Loucy (cell line): ENCODE measurements at regions not wholly inside any gene's neighbourhood (a gene's known extent, or its start where the extent isn't known, plus 50 kb on each side); places are given as distances from the start of the nearest gene placed in this dataset.

Experiments used
- H2AFZ ChIP-seq: fragments of 200-600 bp; sonication (generic); 2 replicates; pipeline ENCODE4 v1.6.0; 2016; ENCODE audit warnings: antibody characterized with exemption, mild to moderate bottlenecking, low read length, moderate library complexity
- H3F3A ChIP-seq: fragments of 200-600 bp; 2 replicates; pipeline ENCODE4 v1.6.0; 2016; ENCODE audit warnings: antibody characterized with exemption, low read depth, mild to moderate bottlenecking
- H3K27me3 ChIP-seq: fragments of 200-600 bp; sonication (generic); 2 replicates; pipeline ENCODE4 v1.6.1; 2014; ENCODE audit warnings: low read length, mild to moderate bottlenecking; ENCODE audit not compliant: insufficient read depth, poor library complexity, severe bottlenecking
- H3K36me3 ChIP-seq: fragments of 200-600 bp; sonication (generic); 2 replicates; pipeline ENCODE4 v1.6.1; 2016; ENCODE audit warnings: low read length; ENCODE audit not compliant: insufficient read depth
- H3K4me1 ChIP-seq: fragments of 200-600 bp; sonication (generic); 2 replicates; pipeline ENCODE4 v1.5.1; 2014; ENCODE audit warnings: low read length, mild to moderate bottlenecking; ENCODE audit not compliant: insufficient read depth, poor library complexity, severe bottlenecking
- H3K4me2 ChIP-seq: fragments of 200-600 bp; sonication (generic); 2 replicates; pipeline ENCODE4 v1.6.0; 2014; ENCODE audit warnings: antibody characterized with exemption, low read length, low read depth, mild to moderate bottlenecking; ENCODE audit not compliant: poor library complexity, severe bottlenecking
- H3K4me3 ChIP-seq: fragments of 200-600 bp; sonication (generic); 2 replicates; pipeline ENCODE4 v1.5.1; 2014; ENCODE audit warnings: low read length, mild to moderate bottlenecking, mixed read lengths; ENCODE audit not compliant: poor library complexity, severe bottlenecking
- H3K79me2 ChIP-seq: fragments of 200-600 bp; sonication (generic); 2 replicates; pipeline ENCODE4 v1.6.1; 2014; ENCODE audit warnings: low read length; ENCODE audit not compliant: insufficient read depth
- H3K9ac ChIP-seq: fragments of 200-600 bp; sonication (generic); 2 replicates; pipeline ENCODE4 v1.6.0; 2014; ENCODE audit warnings: mild to moderate bottlenecking, low read depth, low read length, moderate library complexity; ENCODE audit not compliant: poor library complexity, severe bottlenecking
- H3K9me2 ChIP-seq: fragments of 200-600 bp; sonication (generic); replicated peaks from 2 replicates; pipeline ENCODE4 v1.6.1; 2016; ENCODE audit warnings: low read depth, low read length, mixed read lengths
- H3K9me3 ChIP-seq: fragments of 200-600 bp; sonication (generic); 2 replicates; pipeline ENCODE4 v1.6.1; 2014; ENCODE audit warnings: mild to moderate bottlenecking, antibody characterized with exemption, low read length, low read depth; ENCODE audit not compliant: insufficient read depth
- H4K20me1 ChIP-seq: fragments of 200-600 bp; sonication (generic); 2 replicates; pipeline ENCODE4 v1.6.0; 2014; ENCODE audit warnings: antibody characterized with exemption, low read length, mild to moderate bottlenecking; ENCODE audit not compliant: insufficient read depth, poor library complexity, severe bottlenecking
- CTCF ChIP-seq: fragments of 200-600 bp; sonication (generic); conservative IDR thresholded peaks from 2 replicates; pipeline ENCODE4 v1.5.1; 2014; ENCODE audit warnings: mild to moderate bottlenecking, antibody characterized with exemption, low read length
- EZH2phosphoT487 ChIP-seq: fragments of 200-600 bp; IDR thresholded peaks from 2 replicates; pipeline ENCODE4 v1.6.1; 2018; ENCODE audit warnings: antibody characterized with exemption, mild to moderate bottlenecking, moderate library complexity, borderline replicate concordance

DNA sequence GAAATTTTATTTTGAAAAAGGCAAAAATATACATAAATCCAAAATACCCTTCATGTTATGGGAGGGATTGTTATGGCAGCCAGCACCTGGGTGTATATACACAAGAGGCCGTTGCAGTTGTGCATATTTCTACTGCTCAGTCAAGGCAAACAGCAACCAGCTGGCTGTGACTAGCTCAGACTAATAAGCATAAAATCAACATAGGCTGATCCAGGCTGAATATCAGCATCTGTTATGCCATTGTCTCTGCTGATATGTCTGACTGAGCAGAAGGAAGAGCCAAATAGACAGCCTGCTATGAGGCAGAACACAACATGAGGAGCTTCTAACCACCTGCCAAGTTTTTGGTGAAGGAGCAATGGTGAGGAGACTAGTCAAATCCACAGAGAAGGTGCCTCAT, 457.5 kb upstream of the ALCAM start:
- no peaks in the 10 kb centered on the region for H3K79me2 ChIP-seq
- H3K4me3 ChIP-seq: no peak overlapping the region
- TF ChIP-seq CTCF: no peak
- TF ChIP-seq EZH2phosphoT487: no peak
- H3K4me1 ChIP-seq: no peaks in the 10 kb centered on the region
- H3K9me2 ChIP-seq: no peaks in the 10 kb centered on the region
- no peaks in the 10 kb centered on the region for H3K27me3 ChIP-seq
- no peak overlapping the region for H3K9ac ChIP-seq
- H3K36me3 ChIP-seq: no peaks in the 10 kb centered on the region
- no peak overlapping the region for H2AFZ ChIP-seq
- H3K4me2 ChIP-seq: no peak overlapping the region
- no peaks in the 10 kb centered on the region for H3F3A ChIP-seq
- H3K9me3 ChIP-seq: no peaks in the 10 kb centered on the region; the same call in 1 of the 2 replicates
- no peaks in the 10 kb centered on the region for H4K20me1 ChIP-seq

DNA sequence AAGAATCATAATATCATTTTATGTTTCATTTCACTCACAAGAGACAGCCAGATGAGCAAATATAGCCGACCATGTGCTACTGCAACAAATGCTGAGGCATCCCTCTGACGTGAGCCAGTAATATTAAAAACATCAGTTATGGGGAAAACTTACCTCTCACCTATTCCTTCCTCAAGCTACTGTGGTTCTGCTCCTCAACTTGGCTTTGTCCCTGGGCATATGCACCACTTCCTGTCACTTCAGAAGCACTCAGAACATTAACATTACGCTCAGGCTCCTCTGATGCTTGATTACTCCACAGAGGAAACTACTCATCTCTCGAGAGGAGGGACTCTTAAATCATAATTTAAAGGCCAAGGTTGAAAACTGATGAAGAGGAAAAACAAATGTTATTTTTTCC, 457.0 kb upstream of the ALCAM start:
- Histone ChIP-seq H3K9ac (no peak overlapping the region), H3K36me3 (no peaks in the 10 kb centered on the region), H3K27me3 (no peaks in the 10 kb centered on the region), H3K9me3 (no peaks in the 10 kb centered on the region), H3K4me3 (no peak overlapping the region), H4K20me1 (no peaks in the 10 kb centered on the region), H3K79me2 (no peaks in the 10 kb centered on the region), H3F3A (no peaks in the 10 kb centered on the region), H3K4me1 (no peaks in the 10 kb centered on the region), H2AFZ (no peak overlapping the region), H3K4me2 (no peak overlapping the region), H3K9me2 (no peaks in the 10 kb centered on the region)
- no peak for TF ChIP-seq CTCF
- TF ChIP-seq EZH2phosphoT487: no peak

DNA sequence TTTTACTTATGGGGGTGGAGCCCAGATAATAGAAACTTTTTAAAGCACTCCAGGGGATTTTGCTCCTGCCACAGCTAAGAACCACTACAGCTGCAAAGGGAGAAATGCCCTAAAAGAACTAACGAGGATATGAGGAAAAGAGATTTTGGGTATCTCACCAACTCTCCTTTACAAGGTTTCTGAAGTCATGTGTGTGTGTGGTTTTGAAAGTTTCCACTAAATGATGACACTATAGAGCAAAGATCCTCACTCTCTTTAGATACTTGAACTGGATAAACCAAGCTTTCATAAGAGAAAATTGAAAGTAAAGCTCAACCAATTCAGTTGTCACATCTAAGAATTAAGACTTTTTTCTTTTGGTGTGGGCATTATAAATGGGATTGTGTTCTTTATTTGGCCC, 455.3 kb upstream of the ALCAM start:
- Histone ChIP-seq H4K20me1 (no peaks in the 10 kb centered on the region), H3K4me1 (no peaks in the 10 kb centered on the region), H3K9me2 (no peaks in the 10 kb centered on the region), H2AFZ (no peak overlapping the region), H3K4me3 (no peak overlapping the region), H3K9me3 (no peaks in the 10 kb centered on the region), H3K4me2 (no peak overlapping the region), H3F3A (no peaks in the 10 kb centered on the region), H3K79me2 (no peaks in the 10 kb centered on the region), H3K9ac (no peak overlapping the region), H3K27me3 (no peaks in the 10 kb centered on the region), H3K36me3 (no peaks in the 10 kb centered on the region)
- no peak for TF ChIP-seq CTCF
- no peak for TF ChIP-seq EZH2phosphoT487
